Natural killer cell (primary cell): ENCODE measurements at regions not wholly inside any gene's neighbourhood (a gene's known extent, or its start where the extent isn't known, plus 50 kb on each side); places are given as distances from the start of the nearest gene placed in this dataset.

Experiments used
- ATAC-seq, 3 donors: fragments of 150-1000 bp in 2 of 3; fragments of 200-7000 bp in 1 of 3; cut with Tn5 transposase; 1 replicate in 1 of 3; 2 replicates in 2 of 3; pipeline ENCODE4 v1.10.0; 2021; ENCODE audit warnings: mild to moderate bottlenecking in 2 of 3, moderate library complexity in 2 of 3
- DNase-seq, 2 donors: peaks; one replicate each; pipeline versions ENCODE4 v3.0.0 to v3.0.0-alpha.2; 2013 to 2021; ENCODE audit warnings: mixed read lengths in 1 of 2
- H3K27ac ChIP-seq: one replicate; pipeline ENCODE4 v1.5.1; 2013; ENCODE audit warnings: mild to moderate bottlenecking, low read length
- H3K27me3 ChIP-seq: one replicate; pipeline ENCODE4 v1.6.1; 2013; ENCODE audit warnings: low read length; ENCODE audit not compliant: control insufficient read depth, insufficient read depth
- H3K36me3 ChIP-seq: one replicate; pipeline ENCODE4 v1.6.1; 2013; ENCODE audit warnings: low read length; ENCODE audit not compliant: control insufficient read depth, insufficient read depth
- H3K4me1 ChIP-seq: one replicate; pipeline ENCODE4 v1.6.1; 2013; ENCODE audit warnings: low read length; ENCODE audit not compliant: control insufficient read depth, insufficient read depth
- H3K4me3 ChIP-seq: one replicate; pipeline ENCODE4 v1.5.1; 2013; ENCODE audit warnings: low read length
- H3K9me3 ChIP-seq: one replicate; pipeline ENCODE4 v1.6.1; 2013; ENCODE audit warnings: low read length; ENCODE audit not compliant: control insufficient read depth, insufficient read depth
- H3K27ac Mint-ChIP-seq, 2 donors: one replicate each; pipeline ENCODE4 v1.8.0; 2022; ENCODE audit warnings: mild to moderate bottlenecking in 2 of 2, mixed read lengths in 2 of 2, moderate library complexity in 1 of 2
- H3K27me3 Mint-ChIP-seq, 2 donors: one replicate each; pipeline ENCODE4 v1.8.0; 2022; ENCODE audit warnings: low read depth in 2 of 2, mixed read lengths in 2 of 2
- H3K36me3 Mint-ChIP-seq: one replicate; pipeline ENCODE4 v1.8.0; 2022; ENCODE audit warnings: mixed read lengths
- H3K4me1 Mint-ChIP-seq, 2 donors: one replicate each; pipeline ENCODE4 v1.8.0; 2022; ENCODE audit warnings: mixed read lengths in 2 of 2
- H3K4me3 Mint-ChIP-seq: one replicate; pipeline ENCODE4 v1.8.0; 2022; ENCODE audit warnings: mild to moderate bottlenecking, moderate library complexity, mixed read lengths
- H3K9me3 Mint-ChIP-seq, 2 donors: one replicate each; pipeline ENCODE4 v1.8.0; 2022; ENCODE audit warnings: mixed read lengths in 2 of 2
- CTCF ChIP-seq: fragments of 200-600 bp; IDR thresholded peaks from one replicate; pipeline ENCODE4 v1.8.0; 2022; ENCODE audit warnings: antibody characterized with exemption
- WGBS: methylation state at CpG from one replicate; pipeline ENCODE4 v1.1.7; 2013; ENCODE audit warnings: missing lambda C conversion rate; ENCODE audit not compliant: insufficient coverage; 5-methylcytosine and 5-hydroxymethylcytosine counted together
- intact Hi-C: fragments of 100-400 bp; cut with micrococcal nuclease; formaldehyde crosslinking; loops from one replicate; pipeline ENCODE4 v1.14.2; 2022

DNA sequence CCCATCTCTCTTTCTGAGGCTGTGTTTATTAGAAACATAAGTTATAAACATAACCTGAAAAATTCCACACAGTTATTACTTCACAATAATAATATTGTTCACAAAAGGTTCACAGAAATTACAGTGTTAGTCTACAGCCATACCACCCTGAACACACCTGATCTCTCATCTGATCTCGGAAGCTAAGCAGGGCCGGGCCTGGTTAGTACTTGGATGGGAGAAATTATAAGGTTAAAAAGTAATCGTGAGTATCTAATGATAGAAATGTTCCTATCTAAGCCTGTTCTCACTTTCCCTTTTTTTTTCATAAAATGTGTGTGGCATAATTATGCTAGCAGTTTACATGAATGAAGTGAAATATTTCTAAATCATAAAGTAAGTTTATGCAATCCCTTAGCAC, 647.8 kb downstream of the TBC1D32 start:
- no CpG with 5 or more reads among the region's 3 CpGs for WGBS

DNA sequence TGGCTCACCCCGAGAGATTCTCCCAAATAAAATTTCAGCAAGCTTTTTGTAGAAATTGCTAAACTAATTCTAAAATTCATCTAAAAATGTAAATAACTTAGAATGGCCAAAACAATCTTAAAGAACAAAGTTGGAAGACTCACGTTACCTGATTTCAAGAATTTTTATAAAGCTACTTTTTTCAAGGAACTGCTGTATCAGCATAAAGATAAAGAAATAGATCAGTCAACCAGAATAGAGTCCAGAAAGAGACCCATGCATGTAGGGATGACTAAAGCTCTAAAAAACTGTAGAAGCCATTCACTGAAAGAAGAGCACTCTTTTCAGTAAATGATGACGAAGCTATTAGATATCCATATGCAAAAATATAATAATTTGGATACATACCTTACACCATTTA, 652.1 kb downstream of the TBC1D32 start:
- peaks cover 11 to 20% of the 10 kb centered on the region in 2 donors for H3K9me3 Mint-ChIP-seq
- no peaks in the 10 kb centered on the region for H3K36me3 ChIP-seq
- H3K27ac Mint-ChIP-seq: no peak overlapping the region
- no peaks in the 10 kb centered on the region for H3K4me1 Mint-ChIP-seq
- TF ChIP-seq CTCF: no peak
- ATAC-seq (no peak), DNase-seq (no peak)
- WGBS: no CpG with 5 or more reads among the region's 3 CpGs
- no peak overlapping the region for H3K4me3 Mint-ChIP-seq
- no peaks in the 10 kb centered on the region for H3K36me3 Mint-ChIP-seq
- H3K27me3 Mint-ChIP-seq: no peaks in the 10 kb centered on the region
- H3K4me1 ChIP-seq: no peaks in the 10 kb centered on the region
- no peak overlapping the region for H3K27ac ChIP-seq
- H3K9me3 ChIP-seq: no peaks in the 10 kb centered on the region
- no peak overlapping the region for H3K4me3 ChIP-seq
- intact Hi-C loops: no loop called here
- no peaks in the 10 kb centered on the region for H3K27me3 ChIP-seq

More for the DNA sequence above, 647.8 kb downstream of the TBC1D32 start:
- Histone ChIP-seq H3K4me1 (no peaks in the 10 kb centered on the region), H3K27ac (no peak overlapping the region), H3K4me3 (no peak overlapping the region), H3K36me3 (no peaks in the 10 kb centered on the region), H3K9me3 (no peaks in the 10 kb centered on the region), H3K27me3 (no peaks in the 10 kb centered on the region)
- TF ChIP-seq CTCF: no peak
- no peaks in the 10 kb centered on the region for H3K4me1 Mint-ChIP-seq
- H3K36me3 Mint-ChIP-seq: no peaks in the 10 kb centered on the region
- no peak overlapping the region for H3K4me3 Mint-ChIP-seq
- ATAC-seq (no peak), DNase-seq (no peak)
- H3K27ac Mint-ChIP-seq: no peak overlapping the region
- H3K27me3 Mint-ChIP-seq: no peaks in the 10 kb centered on the region
- intact Hi-C loops: no loop called here
- peaks cover 9 to 12% of the 10 kb centered on the region in 2 donors for H3K9me3 Mint-ChIP-seq

DNA sequence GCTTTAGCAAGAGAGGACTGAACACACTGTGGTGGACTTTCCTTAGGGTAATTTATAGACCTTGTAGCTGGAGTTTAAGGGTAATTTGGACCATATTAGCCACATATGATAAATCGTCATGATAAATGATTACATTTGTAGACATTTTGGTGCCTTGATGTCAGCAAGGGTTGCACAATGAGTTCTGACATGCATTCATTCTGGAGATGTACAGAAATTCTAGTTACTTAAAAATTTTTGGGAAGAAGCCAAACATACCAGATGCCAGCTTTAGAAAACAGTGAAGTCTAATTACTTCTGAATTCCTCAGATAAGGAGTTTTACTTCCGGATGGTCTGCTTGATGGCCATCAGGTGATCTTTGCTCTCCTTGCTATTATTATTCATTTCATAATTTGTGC, 653.1 kb downstream of the TBC1D32 start:
- DNase-seq (no peak), ATAC-seq (no peak)
- Mint-ChIP-seq H3K4me1 (no peaks in the 10 kb centered on the region), H3K4me3 (no peak overlapping the region), H3K36me3 (no peaks in the 10 kb centered on the region), H3K27ac (no peak overlapping the region), H3K9me3 (peaks cover 13 to 23% of the 10 kb centered on the region in 2 donors), H3K27me3 (no peaks in the 10 kb centered on the region)
- H3K4me1 ChIP-seq: no peaks in the 10 kb centered on the region
- H3K4me3 ChIP-seq: no peak overlapping the region
- intact Hi-C loops: no loop called here
- no peaks in the 10 kb centered on the region for H3K27me3 ChIP-seq
- no peaks in the 10 kb centered on the region for H3K9me3 ChIP-seq
- TF ChIP-seq CTCF: no peak
- no peaks in the 10 kb centered on the region for H3K36me3 ChIP-seq
- 87% methylated on average over 2 of the region's 2 CpGs for WGBS
- H3K27ac ChIP-seq: no peak overlapping the region

GRCh38 chr6:120675886-120676285, 658.4 kb downstream of the TBC1D32 start:
- H3K27ac ChIP-seq: no peak overlapping the region
- no peaks in the 10 kb centered on the region for H3K4me1 ChIP-seq
- peaks cover 6 to 14% of the 10 kb centered on the region in 2 donors for H3K9me3 Mint-ChIP-seq
- H3K4me3 ChIP-seq: no peak overlapping the region
- intact Hi-C loops: no loop called here
- no peak overlapping the region for H3K4me3 Mint-ChIP-seq
- ATAC-seq (no peak), DNase-seq (no peak)
- H3K27me3 ChIP-seq: no peaks in the 10 kb centered on the region
- H3K36me3 ChIP-seq: no peaks in the 10 kb centered on the region
- 88% methylated on average over 2 of the region's 3 CpGs for WGBS
- H3K4me1 Mint-ChIP-seq: no peaks in the 10 kb centered on the region
- no peak for TF ChIP-seq CTCF
- H3K27ac Mint-ChIP-seq: no peak overlapping the region
- peaks cover 2% of the 10 kb centered on the region for H3K9me3 ChIP-seq
- H3K36me3 Mint-ChIP-seq: no peaks in the 10 kb centered on the region
- H3K27me3 Mint-ChIP-seq: no peaks in the 10 kb centered on the region
